HL-60 (cell line): ENCODE measurements at regions not wholly inside any gene's neighbourhood (a gene's known extent, or its start where the extent isn't known, plus 50 kb on each side); places are given as distances from the start of the nearest gene placed in this dataset.

Source experiments
- DNase-seq, 2 experiments: peaks; one replicate each; pipeline ENCODE4 v3.0.0-alpha.2; 2010 to 2020; ENCODE audit warnings: low read depth in 1 of 2, low spot score in 1 of 2
- H3K27ac ChIP-seq: fragments of 250-450 bp; sonication (Bioruptor Pico); replicated peaks from 2 replicates; pipeline ENCODE4 v1.5.1; 2020; ENCODE audit warnings: mild to moderate bottlenecking, moderate library complexity
- H3K27me3 ChIP-seq: fragments of 250-450 bp; sonication (Bioruptor Pico); 2 replicates; pipeline ENCODE4 v1.5.1; 2021; ENCODE audit warnings: mild to moderate bottlenecking, moderate library complexity; ENCODE audit not compliant: insufficient read depth, poor library complexity, severe bottlenecking
- H3K4me3 ChIP-seq: replicated peaks from 2 replicates; pipeline ENCODE4 v1.5.1; 2011; ENCODE audit warnings: mild to moderate bottlenecking, control low read depth, low read length; ENCODE audit not compliant: insufficient read depth
- REST ChIP-seq: IDR thresholded peaks from 2 replicates; pipeline ENCODE4 v1.6.1; 2012; ENCODE audit warnings: low read depth; ENCODE audit not compliant: insufficient replicate concordance
- SPI1 ChIP-seq: IDR thresholded peaks from 2 replicates; pipeline ENCODE4 v1.6.1; 2012; ENCODE audit warnings: low read depth, mild to moderate bottlenecking, borderline replicate concordance

DNA sequence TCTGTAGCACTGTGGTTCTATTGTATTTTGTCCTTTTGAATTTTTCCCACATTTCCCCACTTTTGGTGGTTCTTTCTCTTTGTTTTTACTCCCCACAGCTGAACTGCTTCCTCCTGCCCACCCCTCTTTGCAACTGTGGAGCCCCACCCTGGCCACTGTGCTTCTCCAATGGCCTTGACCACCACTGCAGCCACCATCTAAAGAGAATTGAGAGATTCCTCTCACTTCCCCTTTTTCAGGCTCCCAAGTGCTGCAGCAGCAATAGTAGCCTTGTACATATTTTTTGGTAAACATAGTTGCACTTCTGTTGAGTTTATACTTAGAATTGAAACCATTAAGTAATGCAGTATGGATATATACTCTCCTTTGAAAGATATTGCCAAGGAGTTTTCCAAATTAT lies 51.3 kb upstream of the FRMPD3 start:
- Histone ChIP-seq H3K4me3 (no peak overlapping the region), H3K27ac (no peak overlapping the region), H3K27me3 (no peaks in the 10 kb centered on the region)
- TF ChIP-seq REST (no peak), SPI1 (peak; percentile 71)
- DNase-seq, result no peak
